ENCODE measurements at regions not wholly inside any gene's neighbourhood (a gene's known extent, or its start where the extent isn't known, plus 50 kb on each side); places are given as distances from the start of the nearest gene placed in this dataset.

- no peak for TF ChIP-seq CTCF (IDR thresholded peaks at IDR 0.05; ENCODE audit: low read length)
- no peak for TF ChIP-seq EZH2 (IDR thresholded peaks at IDR 0.05; ENCODE audit: borderline replicate concordance, low read length)
These were observed 1043.1 kb downstream of the JRKL start for GRCh38 chr11:97432926-97433325.
